G401 (cell line): ENCODE measurements at regions not wholly inside any gene's neighbourhood (a gene's known extent, or its start where the extent isn't known, plus 50 kb on each side); places are given as distances from the start of the nearest gene placed in this dataset.

ENCODE experiments used
- DNase-seq: peaks from one replicate; pipeline ENCODE4 v3.0.0-alpha.2; 2015; ENCODE audit warnings: low spot score
- in situ Hi-C: cut with HindIII; loops from 2 replicates; pipeline ENCODE4 v1.10.0; 2016; ENCODE audit warnings: low sequenced_read_pairs, mixed read lengths

GRCh38 chr14:98175436-98175835 lies 1096.6 kb downstream of the BCL11B start:
- no peak for DNase-seq
- in situ Hi-C loops, result no loop called here

DNA sequence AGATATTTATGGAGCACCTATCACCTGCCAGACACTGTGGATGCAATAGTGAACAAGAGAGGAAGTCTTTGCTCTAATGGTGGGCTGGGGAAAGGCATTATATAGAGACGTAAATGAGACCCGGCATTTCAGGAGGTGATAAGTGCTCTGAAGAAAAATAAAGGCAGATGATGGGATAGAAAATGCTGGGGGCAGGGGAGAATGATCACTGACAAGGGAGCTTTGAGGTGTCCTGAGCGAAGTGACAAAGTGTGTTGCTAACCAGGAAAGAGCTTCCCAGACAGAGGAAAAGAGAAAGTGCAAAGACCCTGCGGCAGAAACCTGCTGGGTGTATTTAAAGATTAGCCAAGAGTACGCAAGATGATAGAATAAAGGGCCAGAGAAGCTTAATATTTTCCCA lies 1096.1 kb downstream of the BCL11B start:
- in situ Hi-C loops, result no loop called here
- DNase-seq, result no peak

DNA sequence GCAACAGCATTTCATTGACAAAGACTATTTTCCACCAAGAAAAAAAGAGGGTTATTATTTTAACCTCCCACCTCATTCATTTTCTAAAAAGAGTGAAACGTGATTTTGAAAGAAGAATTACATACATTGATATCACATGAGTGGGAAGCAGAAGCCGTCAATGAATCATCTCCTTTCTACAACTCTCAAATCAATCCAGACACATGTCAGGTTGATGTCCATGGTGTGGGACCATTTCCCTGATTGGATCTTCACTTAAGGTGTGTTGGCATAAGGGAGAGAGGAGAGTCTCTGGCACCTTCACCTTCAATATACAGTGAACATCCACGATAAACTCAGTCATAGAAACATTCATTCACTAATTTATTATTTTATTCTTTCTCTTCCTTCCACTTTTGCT lies 1095.1 kb downstream of the BCL11B start:
- in situ Hi-C loops, result no loop called here
- DNase-seq, result no peak

DNA sequence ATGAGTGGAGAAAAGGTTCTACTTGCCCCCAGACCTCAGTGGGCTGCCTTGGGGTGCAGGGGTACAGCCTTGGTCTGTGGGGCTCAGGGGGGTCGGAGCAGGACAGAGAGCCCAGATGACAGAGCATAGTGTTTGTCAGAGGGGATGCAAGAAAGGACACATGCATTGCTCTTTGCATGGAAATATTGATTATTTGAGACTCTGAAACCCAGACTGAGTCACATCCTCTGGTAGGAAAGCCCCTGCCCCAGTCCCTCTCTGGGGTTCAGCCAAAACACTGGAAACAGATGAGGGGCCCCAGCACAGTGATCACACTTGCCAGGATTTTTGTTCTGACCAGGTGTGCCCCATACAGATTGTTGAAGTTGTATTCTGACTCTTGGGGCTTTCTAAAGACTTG lies 1094.4 kb downstream of the BCL11B start:
- no peak for DNase-seq
- in situ Hi-C loops, result no loop called here

DNA sequence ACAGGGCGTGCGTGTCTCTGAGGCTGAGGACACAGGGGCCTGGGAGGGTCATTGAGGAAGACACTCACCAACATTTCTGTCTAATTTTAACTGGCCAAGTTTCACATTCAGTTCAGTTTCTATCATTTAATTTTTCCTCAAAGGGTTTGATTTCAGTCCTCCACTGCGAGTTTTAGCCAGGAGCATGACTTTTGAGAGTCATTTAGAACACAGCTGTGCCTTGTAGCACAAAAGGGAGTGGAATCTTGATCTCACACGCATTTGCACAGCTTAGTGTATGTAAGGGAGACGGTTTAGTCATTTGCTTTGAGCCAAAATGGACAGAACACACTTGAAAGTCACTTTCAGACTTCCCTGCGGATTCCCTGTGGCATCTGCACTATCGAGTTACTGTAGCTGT lies 1090.8 kb downstream of the BCL11B start:
- in situ Hi-C loops, result no loop called here
- no peak for DNase-seq

DNA sequence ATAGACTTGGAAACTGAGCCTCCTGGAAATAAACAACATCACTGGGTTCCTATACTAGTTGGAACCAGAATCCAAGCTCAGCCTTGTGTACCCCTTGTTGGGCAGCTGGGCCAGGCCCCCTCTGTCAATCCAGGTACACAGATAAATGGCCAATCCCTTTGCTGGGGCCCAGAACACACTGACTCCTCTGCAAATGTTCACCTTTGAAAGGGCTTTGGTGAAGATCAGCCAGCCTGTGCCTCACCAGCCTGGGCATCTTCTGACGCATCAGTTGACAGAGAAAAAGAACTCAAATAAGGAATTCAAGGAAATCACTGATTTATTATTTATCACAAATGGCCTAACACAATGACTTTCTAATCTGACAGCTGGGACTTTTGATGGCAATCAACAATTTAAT lies 1090.2 kb downstream of the BCL11B start:
- in situ Hi-C loops, result no loop called here
- DNase-seq, result no peak

DNA sequence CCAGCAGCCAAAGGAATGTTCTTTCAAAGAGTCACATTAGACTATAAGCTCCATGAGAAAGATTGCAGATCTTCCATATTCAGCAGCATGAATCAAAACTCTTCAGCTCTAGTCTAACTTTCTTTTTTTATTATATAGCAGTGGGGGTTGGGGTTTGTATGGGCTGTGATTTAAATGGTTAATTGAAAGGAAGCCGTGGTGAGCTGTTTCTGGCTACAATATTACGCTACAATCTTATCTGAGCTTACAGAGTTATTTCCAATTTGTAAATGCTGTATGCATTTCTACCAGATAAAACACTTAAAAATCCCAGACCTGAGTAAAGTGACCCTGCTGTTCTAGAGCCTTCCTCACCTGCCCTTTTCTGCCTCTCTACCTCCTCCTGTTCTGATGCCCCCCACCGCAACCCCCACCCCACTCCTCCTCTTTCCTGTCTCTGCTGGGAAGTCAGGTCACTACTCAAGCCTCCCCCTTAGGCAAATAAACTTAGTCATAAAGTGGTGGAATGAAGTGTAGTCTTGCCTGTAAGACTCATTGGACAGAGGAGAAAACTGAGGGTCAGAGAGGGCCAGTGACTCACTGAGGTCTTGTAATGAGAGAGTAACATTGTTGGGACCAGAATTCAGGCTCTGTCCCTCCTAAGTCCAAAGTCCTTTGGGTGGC lies 1089.5 kb downstream of the BCL11B start:
- in situ Hi-C loops, result no loop called here
- no peak for DNase-seq

DNA sequence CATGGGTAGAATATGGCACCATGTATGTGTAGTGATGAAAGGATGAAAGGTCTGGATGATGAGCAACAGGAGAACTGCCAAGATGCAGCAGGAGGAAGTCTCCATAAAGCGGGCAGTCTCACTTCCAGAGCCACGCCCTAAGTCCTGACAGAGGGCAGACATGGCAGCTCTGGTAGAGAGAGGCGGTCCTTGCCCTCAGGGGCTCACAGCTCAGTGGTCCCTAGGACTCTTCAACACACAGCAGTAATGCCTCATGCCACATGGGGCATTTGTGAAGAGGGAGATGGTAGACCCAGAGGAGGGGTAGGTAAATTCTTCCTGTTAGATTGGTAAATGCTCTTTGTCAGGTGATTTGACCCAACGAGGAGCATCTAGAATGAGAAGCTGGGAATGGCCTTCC lies 1088.4 kb downstream of the BCL11B start:
- in situ Hi-C loops, result no loop called here
- DNase-seq, result no peak

GRCh38 chr14:98184457-98184856 lies 1087.5 kb downstream of the BCL11B start:
- no peak for DNase-seq
- in situ Hi-C loops, result no loop called here

- DNase-seq, result no peak
- in situ Hi-C loops, result no loop called here
Measured at GRCh38 chr14:98185036-98185435, 1087.0 kb downstream of the BCL11B start.

GRCh38 chr14:98186140-98186539 lies 1085.9 kb downstream of the BCL11B start:
- in situ Hi-C loops, result no loop called here
- DNase-seq, result no peak

DNA sequence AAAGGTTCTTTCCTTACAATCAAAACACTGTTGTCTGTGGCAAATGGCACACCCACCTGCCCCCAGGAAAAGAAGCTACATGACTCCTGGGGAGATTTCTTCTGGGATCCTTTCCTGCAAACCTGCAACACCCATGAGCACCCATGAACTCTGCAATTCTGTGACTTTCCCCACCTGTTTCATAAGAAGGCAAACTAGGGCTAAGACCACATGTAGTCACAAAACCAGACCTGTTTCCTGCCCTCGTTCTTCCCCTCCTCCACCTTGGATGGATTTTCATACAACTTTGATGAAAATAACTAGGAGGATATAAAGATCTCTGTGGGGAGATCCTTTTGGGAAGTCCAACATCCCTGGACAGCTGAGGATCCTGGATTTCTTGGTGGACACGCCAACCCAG lies 1084.7 kb downstream of the BCL11B start:
- in situ Hi-C loops, result no loop called here
- no peak for DNase-seq

- DNase-seq, result no peak
- in situ Hi-C loops, result no loop called here
Measured at GRCh38 chr14:98189062-98189461, 1082.9 kb downstream of the BCL11B start.

DNA sequence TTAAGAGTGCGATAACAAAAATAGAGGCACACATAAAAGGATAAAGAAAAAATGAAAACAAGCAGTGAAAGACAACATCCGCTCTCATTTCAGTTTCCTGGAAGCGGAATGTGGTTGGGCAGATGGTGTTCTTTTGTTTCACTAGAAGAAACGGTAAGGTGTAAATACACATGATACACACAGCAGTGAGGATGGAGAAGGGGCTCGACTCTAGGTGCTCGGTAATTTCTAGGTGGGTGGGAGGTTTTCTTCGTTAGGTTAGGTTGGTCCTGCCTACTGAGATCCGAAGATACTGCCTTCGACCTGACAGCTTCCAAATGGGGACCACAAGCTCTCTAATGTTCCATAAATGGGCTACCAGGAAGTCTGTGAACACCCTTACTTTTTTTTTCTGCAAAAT lies 1082.5 kb downstream of the BCL11B start:
- no peak for DNase-seq
- in situ Hi-C loops, result no loop called here

GRCh38 chr14:98189944-98190343 lies 1082.1 kb downstream of the BCL11B start:
- in situ Hi-C loops, result no loop called here
- no peak for DNase-seq

DNA sequence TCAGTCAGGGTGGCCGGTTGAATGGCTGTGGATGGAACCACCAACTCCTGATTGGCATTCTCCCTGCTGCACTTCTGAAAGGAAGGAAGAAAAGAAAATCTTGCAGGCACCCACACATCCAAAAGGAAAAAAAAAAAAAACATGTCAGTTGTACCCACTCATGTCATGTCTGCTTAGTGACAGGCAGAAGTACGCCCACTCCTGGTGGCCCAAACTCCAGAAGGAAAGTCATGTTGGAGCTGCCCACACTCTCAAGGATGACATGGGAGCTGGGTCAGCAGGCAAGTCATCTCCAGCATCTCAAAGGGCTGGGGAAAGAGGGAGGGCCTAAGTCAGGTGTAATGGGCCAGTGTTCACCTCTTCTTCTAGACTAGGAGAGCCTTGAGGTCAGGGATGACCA lies 1079.1 kb downstream of the BCL11B start:
- in situ Hi-C loops, result no loop called here
- no peak for DNase-seq

DNA sequence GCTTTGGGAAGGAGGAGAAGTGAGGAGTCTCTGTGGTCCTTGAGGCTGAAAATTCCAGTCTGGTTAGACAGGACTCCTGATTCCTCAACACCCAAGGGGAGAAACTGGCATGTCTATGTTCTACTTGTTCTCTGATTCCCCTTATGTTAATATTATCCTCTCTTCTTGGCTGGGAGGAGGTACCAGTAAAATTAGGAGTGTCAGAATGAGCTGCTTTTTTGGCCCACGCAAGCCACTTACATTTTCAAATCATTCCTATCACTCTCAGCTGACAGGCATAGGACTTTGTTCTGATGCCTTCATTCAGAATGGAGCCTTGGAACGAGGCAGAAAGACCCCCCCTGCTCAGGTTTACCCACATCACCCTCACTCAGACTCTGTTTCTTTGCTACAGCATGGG lies 1077.2 kb downstream of the BCL11B start:
- DNase-seq, result no peak
- in situ Hi-C loops, result no loop called here

GRCh38 chr14:98195256-98195655 lies 1076.7 kb downstream of the BCL11B start:
- DNase-seq, result no peak
- in situ Hi-C loops, result no loop called here

DNA sequence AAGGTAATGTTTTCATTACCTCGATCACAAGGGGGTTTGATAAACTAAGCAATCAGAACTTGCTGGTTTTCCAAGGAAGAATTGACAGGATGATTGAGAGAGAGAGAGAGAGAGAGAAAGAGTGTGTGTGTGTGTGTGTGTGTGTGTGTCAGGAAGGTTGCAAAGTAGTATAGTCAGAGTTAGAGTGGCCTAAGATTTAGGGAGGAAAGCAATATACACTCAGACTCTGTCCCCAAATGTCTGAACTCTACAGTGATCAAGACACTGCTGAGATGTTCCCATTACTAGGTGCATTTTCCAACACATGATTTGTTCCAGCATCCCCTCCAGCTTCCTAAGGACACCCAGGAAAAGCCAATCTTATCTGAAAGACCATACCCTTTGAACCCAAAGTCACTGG lies 1074.1 kb downstream of the BCL11B start:
- in situ Hi-C loops, result no loop called here
- no peak for DNase-seq

- DNase-seq, result no peak
- in situ Hi-C loops, result no loop called here
Measured at GRCh38 chr14:98198385-98198784, 1073.6 kb downstream of the BCL11B start.

- no peak for DNase-seq
- in situ Hi-C loops, result no loop called here
Measured at GRCh38 chr14:98200601-98201000, 1071.4 kb downstream of the BCL11B start.

DNA sequence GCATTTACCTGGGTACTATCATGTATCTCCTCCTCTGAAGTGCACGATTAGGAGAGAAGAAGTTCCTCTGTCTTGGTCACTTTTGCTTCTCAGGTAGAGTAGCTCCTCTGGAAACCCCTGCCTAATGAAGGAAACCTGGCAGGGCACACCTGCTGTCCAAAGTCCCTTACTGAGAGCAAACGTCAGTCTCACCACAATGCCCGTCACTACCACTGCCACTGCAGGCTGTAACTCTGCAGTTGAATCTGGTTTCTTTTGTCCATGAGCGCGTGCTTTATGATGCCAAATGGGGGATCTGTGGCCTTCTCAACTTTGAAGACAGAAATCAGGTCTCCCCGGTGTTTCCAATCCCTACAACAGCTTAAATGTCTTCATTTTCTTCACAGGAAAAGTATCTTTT lies 1068.6 kb downstream of the BCL11B start:
- DNase-seq, result no peak
- in situ Hi-C loops, result no loop called here
